CD14-positive monocyte (primary cell): ENCODE measurements at regions not wholly inside any gene's neighbourhood (a gene's known extent, or its start where the extent isn't known, plus 50 kb on each side); places are given as distances from the start of the nearest gene placed in this dataset.

Source experiments
- DNase-seq, 3 donors: peaks; one replicate each; pipeline ENCODE4 v3.0.0-alpha.2; 2011 to 2022
- H2AFZ ChIP-seq: 2 replicates; pipeline ENCODE4 v1.6.0; 2012; ENCODE audit warnings: mild to moderate bottlenecking, low read depth, low read length, inconsistent platforms; ENCODE audit not compliant: insufficient read depth, poor library complexity, severe bottlenecking
- H3K27ac ChIP-seq, 2 donors: 1 replicate in 1 of 2; 2 replicates in 1 of 2; pipeline ENCODE4 v1.5.1; 2012 to 2013; ENCODE audit warnings: low read length in 2 of 2, control low read depth in 1 of 2, inconsistent platforms in 1 of 2, low read depth in 1 of 2, mild to moderate bottlenecking in 1 of 2
- H3K27me3 ChIP-seq, 2 donors: one replicate each; pipeline versions ENCODE4 v1.6.0 to v1.6.1; 2011 to 2013; ENCODE audit warnings: low read length in 2 of 2; ENCODE audit not compliant: control insufficient read depth in 2 of 2, insufficient read depth in 2 of 2
- H3K36me3 ChIP-seq, 2 donors: replicated peaks in 1 of 2; 1 replicate in 1 of 2; 2 replicates in 1 of 2; pipeline versions ENCODE4 v1.5.1 to v1.6.1; 2012 to 2013; ENCODE audit warnings: low read length in 2 of 2, control low read depth in 1 of 2, inconsistent platforms in 1 of 2, mild to moderate bottlenecking in 1 of 2; ENCODE audit not compliant: insufficient read depth in 2 of 2, control insufficient read depth in 1 of 2
- H3K4me1 ChIP-seq, 2 donors: 1 replicate in 1 of 2; 2 replicates in 1 of 2; pipeline versions ENCODE4 v1.5.1 to v1.6.1; 2012 to 2013; ENCODE audit warnings: low read length in 2 of 2, control low read depth in 1 of 2, inconsistent platforms in 1 of 2, mild to moderate bottlenecking in 1 of 2, moderate library complexity in 1 of 2; ENCODE audit not compliant: insufficient read depth in 2 of 2, control insufficient read depth in 1 of 2
- H3K4me2 ChIP-seq: replicated peaks from 2 replicates; pipeline ENCODE3; 2012; ENCODE audit warnings: low read length, moderate library complexity, mild to moderate bottlenecking; ENCODE audit not compliant: poor library complexity, severe bottlenecking; ENCODE audit errors: extremely low read depth
- H3K4me3 ChIP-seq, 3 experiments: fragments of 200-600 bp in 1 of 3; sonication (generic) in 1 of 3; replicated peaks in 1 of 3; 1 replicate in 2 of 3; 2 replicates in 1 of 3; pipeline ENCODE4 v1.5.1; 2011 to 2013; ENCODE audit warnings: low read length in 3 of 3, mild to moderate bottlenecking in 3 of 3, control low read depth in 2 of 3, low read depth in 2 of 3, inconsistent platforms in 1 of 3, moderate library complexity in 1 of 3
- H3K79me2 ChIP-seq: 2 replicates; pipeline ENCODE4 v1.6.0; 2012; ENCODE audit warnings: mild to moderate bottlenecking, control low read depth, inconsistent platforms, low read length, moderate library complexity; ENCODE audit not compliant: insufficient read depth
- H3K9ac ChIP-seq: 2 replicates; pipeline ENCODE4 v1.6.0; 2017; ENCODE audit warnings: low read length, mild to moderate bottlenecking; ENCODE audit not compliant: insufficient read depth, poor library complexity, severe bottlenecking
- H3K9me3 ChIP-seq, 2 donors: replicated peaks in 1 of 2; 1 replicate in 1 of 2; 2 replicates in 1 of 2; pipeline versions ENCODE4 v1.5.1 to v1.6.1; 2012 to 2013; ENCODE audit warnings: low read length in 2 of 2, control low read depth in 1 of 2; ENCODE audit not compliant: control insufficient read depth in 1 of 2, insufficient read depth in 1 of 2
- H4K20me1 ChIP-seq: 2 replicates; pipeline ENCODE4 v1.6.0; 2012; ENCODE audit warnings: mild to moderate bottlenecking, low read length, control low read depth, moderate library complexity; ENCODE audit not compliant: insufficient read depth
- H3K27ac Mint-ChIP-seq, 7 donors: one replicate each; pipeline ENCODE4 v1.8.0; 2020; ENCODE audit warnings: mild to moderate bottlenecking in 7 of 7, mixed read lengths in 7 of 7, moderate library complexity in 6 of 7, inconsistent platforms in 2 of 7
- H3K27me3 Mint-ChIP-seq, 3 donors: one replicate each; pipeline ENCODE4 v1.8.0; 2021 to 2022; ENCODE audit warnings: low read depth in 3 of 3, mild to moderate bottlenecking in 3 of 3, mixed read lengths in 3 of 3, moderate library complexity in 3 of 3, inconsistent platforms in 1 of 3
- H3K36me3 Mint-ChIP-seq, 2 donors: one replicate each; pipeline ENCODE4 v1.8.0; 2020; ENCODE audit warnings: mixed read lengths in 2 of 2, inconsistent platforms in 1 of 2, mild to moderate bottlenecking in 1 of 2
- H3K4me1 Mint-ChIP-seq: one replicate; pipeline ENCODE4 v1.8.0; 2020; ENCODE audit warnings: mild to moderate bottlenecking, mixed read lengths
- H3K4me3 Mint-ChIP-seq, 2 donors: one replicate each; pipeline ENCODE4 v1.8.0; 2020; ENCODE audit warnings: mild to moderate bottlenecking in 2 of 2, mixed read lengths in 2 of 2, moderate library complexity in 1 of 2
- H3K9me3 Mint-ChIP-seq, 7 donors: one replicate each; pipeline ENCODE4 v1.8.0; 2020 to 2022; ENCODE audit warnings: mixed read lengths in 7 of 7, mild to moderate bottlenecking in 6 of 7, moderate library complexity in 6 of 7, inconsistent platforms in 2 of 7
- CTCF ChIP-seq: fragments of 200-600 bp; IDR thresholded peaks from one replicate; pipeline ENCODE4 v1.8.0; 2022; ENCODE audit warnings: antibody characterized with exemption, mild to moderate bottlenecking
- WGBS: methylation state at CpG from one replicate; pipeline ENCODE4 v1.1.5; 2013; ENCODE audit warnings: missing lambda C conversion rate; ENCODE audit not compliant: insufficient coverage; 5-methylcytosine and 5-hydroxymethylcytosine counted together
- intact Hi-C, 2 donors: fragments of 100-400 bp; cut with micrococcal nuclease; formaldehyde crosslinking; loops; one replicate each; pipeline versions ENCODE4 v1.15.0 to v1.15.1; 2023

- H2AFZ ChIP-seq = no peak overlapping the region
- Mint-ChIP-seq H3K9me3 (peaks cover 1 to 11% (median 4%) of the 10 kb centered on the region in 7 donors), H3K4me1 (no peaks in the 10 kb centered on the region), H3K36me3 (no peaks in the 10 kb centered on the region), H3K27me3 (peaks cover 2 to 4% (median 3%) of the 10 kb centered on the region in 3 donors), H3K4me3 (no peak overlapping the region), H3K27ac (no peak overlapping the region)
- H3K4me2 ChIP-seq = no peak overlapping the region
- H3K9me3 ChIP-seq = peaks cover 0 to 3% of the 10 kb centered on the region in 2 donors
- TF ChIP-seq CTCF = no peak
- no peak overlapping the region for H3K4me3 ChIP-seq
- H3K79me2 ChIP-seq = no peaks in the 10 kb centered on the region
- H3K36me3 ChIP-seq = no peaks in the 10 kb centered on the region
- no peaks in the 10 kb centered on the region for H3K4me1 ChIP-seq
- H3K27ac ChIP-seq = no peak overlapping the region
- DNase-seq = no peak
- H3K9ac ChIP-seq = no peak overlapping the region
- no peaks in the 10 kb centered on the region for H3K27me3 ChIP-seq
- H4K20me1 ChIP-seq = no peaks in the 10 kb centered on the region
- intact Hi-C loops = no loop called here
- 88% methylated on average over 16 of the region's 16 CpGs for WGBS
Measured at GRCh38 chr10:130958981-130959751, 352.4 kb downstream of the TCERG1L start.

- 94% methylated on average over 6 of the region's 8 CpGs for WGBS
- no peaks in the 10 kb centered on the region for H3K4me1 ChIP-seq
- intact Hi-C loops = no loop called here
- Mint-ChIP-seq H3K36me3 (no peaks in the 10 kb centered on the region), H3K27ac (no peak overlapping the region), H3K27me3 (peaks cover 2 to 4% (median 3%) of the 10 kb centered on the region in 3 donors), H3K4me3 (no peak overlapping the region), H3K4me1 (no peaks in the 10 kb centered on the region), H3K9me3 (peaks cover 1 to 11% (median 4%) of the 10 kb centered on the region in 7 donors)
- H3K27me3 ChIP-seq = no peaks in the 10 kb centered on the region
- no peaks in the 10 kb centered on the region for H3K79me2 ChIP-seq
- no peaks in the 10 kb centered on the region for H4K20me1 ChIP-seq
- H3K4me2 ChIP-seq = no peak overlapping the region
- H3K4me3 ChIP-seq = no peak overlapping the region
- no peak overlapping the region for H2AFZ ChIP-seq
- no peak overlapping the region for H3K9ac ChIP-seq
- no peak overlapping the region for H3K27ac ChIP-seq
- TF ChIP-seq CTCF = no peak
- H3K9me3 ChIP-seq = peaks cover 0 to 3% of the 10 kb centered on the region in 2 donors
- H3K36me3 ChIP-seq = no peaks in the 10 kb centered on the region
- no peak for DNase-seq
Measured at GRCh38 chr10:130959752-130960195, 351.7 kb downstream of the TCERG1L start.
